SK-N-SH treated with all-trans-retinoic acid at 6 μM for 48 hours (cell line): ENCODE measurements at regions not wholly inside any gene's neighbourhood (a gene's known extent, or its start where the extent isn't known, plus 50 kb on each side); places are given as distances from the start of the nearest gene placed in this dataset.

ENCODE experiments used
- BACH2 ChIP-seq: fragments of 250-450 bp; sonication (Bioruptor Pico); IDR thresholded peaks from 2 replicates; pipeline ENCODE4 v1.9.0; 2021; ENCODE audit warnings: mild to moderate bottlenecking, borderline replicate concordance
- ESRRG ChIP-seq: fragments of 250-450 bp; sonication (Bioruptor Pico); IDR thresholded peaks from 2 replicates; pipeline ENCODE4 v1.6.1; 2021; ENCODE audit warnings: mild to moderate bottlenecking
- ISL1 ChIP-seq: fragments of 250-450 bp; sonication (Bioruptor Pico); IDR thresholded peaks from 2 replicates; pipeline ENCODE4 v2.1.2; 2022; ENCODE audit warnings: mild to moderate bottlenecking, moderate library complexity
- OSR1 ChIP-seq: fragments of 250-450 bp; sonication (Bioruptor Pico); IDR thresholded peaks from 2 replicates; pipeline ENCODE4 v1.8.0; 2022; ENCODE audit warnings: moderate library complexity, mild to moderate bottlenecking, inconsistent platforms
- ZNF8 ChIP-seq: fragments of 450-650 bp; formaldehyde crosslinking; IDR thresholded peaks from 2 replicates; pipeline ENCODE4 v1.5.0; 2020; ENCODE audit warnings: mild to moderate bottlenecking, moderate library complexity
- TF ChIP-seq, protein P1 (sequence below): fragments of 250-450 bp; sonication (Bioruptor Pico); IDR thresholded peaks from 2 replicates; pipeline ENCODE4 v1.5.1; 2020; ENCODE audit warnings: low read depth, mild to moderate bottlenecking, moderate library complexity
- TF ChIP-seq, protein P2 (sequence below): fragments of 250-450 bp; sonication (Bioruptor Pico); IDR thresholded peaks from 2 replicates; pipeline ENCODE4 v1.5.0; 2020; ENCODE audit warnings: mild to moderate bottlenecking, moderate library complexity
- TF ChIP-seq, protein P3 (sequence below): fragments of 250-450 bp; sonication (Bioruptor Pico); IDR thresholded peaks from 2 replicates; pipeline ENCODE4 v1.8.0; 2020; ENCODE audit warnings: mild to moderate bottlenecking, moderate library complexity, borderline replicate concordance

DNA sequence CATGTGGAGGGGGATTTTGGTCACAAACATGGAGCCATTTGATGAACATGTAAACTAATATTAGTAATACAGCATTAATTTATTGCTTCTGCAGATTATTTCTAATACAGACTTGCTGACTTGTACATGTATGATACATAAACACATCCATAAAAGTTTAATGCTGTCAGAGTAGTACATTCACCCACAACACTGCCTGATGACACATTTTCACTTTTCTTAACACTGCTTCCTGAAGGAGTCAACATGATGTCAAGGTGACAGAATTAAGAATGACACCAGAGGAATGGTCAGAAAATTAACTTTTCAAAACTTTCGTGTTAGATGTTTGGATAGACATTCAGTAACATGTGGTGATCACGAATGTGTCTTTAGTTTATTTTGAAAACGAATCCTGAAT is 199.4 kb downstream of the SATB1 start:
- TF ChIP-seq BACH2 (CRISPR knock-in tag), result no peak
- TF ChIP-seq, protein P1, sequence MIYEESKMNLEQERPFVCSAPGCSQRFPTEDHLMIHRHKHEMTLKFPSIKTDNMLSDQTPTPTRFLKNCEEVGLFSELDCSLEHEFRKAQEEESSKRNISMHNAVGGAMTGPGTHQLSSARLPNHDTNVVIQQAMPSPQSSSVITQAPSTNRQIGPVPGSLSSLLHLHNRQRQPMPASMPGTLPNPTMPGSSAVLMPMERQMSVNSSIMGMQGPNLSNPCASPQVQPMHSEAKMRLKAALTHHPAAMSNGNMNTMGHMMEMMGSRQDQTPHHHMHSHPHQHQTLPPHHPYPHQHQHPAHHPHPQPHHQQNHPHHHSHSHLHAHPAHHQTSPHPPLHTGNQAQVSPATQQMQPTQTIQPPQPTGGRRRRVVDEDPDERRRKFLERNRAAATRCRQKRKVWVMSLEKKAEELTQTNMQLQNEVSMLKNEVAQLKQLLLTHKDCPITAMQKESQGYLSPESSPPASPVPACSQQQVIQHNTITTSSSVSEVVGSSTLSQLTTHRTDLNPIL (CRISPR knock-in tag), result no peak
- no peak for TF ChIP-seq OSR1
- TF ChIP-seq, protein P2, sequence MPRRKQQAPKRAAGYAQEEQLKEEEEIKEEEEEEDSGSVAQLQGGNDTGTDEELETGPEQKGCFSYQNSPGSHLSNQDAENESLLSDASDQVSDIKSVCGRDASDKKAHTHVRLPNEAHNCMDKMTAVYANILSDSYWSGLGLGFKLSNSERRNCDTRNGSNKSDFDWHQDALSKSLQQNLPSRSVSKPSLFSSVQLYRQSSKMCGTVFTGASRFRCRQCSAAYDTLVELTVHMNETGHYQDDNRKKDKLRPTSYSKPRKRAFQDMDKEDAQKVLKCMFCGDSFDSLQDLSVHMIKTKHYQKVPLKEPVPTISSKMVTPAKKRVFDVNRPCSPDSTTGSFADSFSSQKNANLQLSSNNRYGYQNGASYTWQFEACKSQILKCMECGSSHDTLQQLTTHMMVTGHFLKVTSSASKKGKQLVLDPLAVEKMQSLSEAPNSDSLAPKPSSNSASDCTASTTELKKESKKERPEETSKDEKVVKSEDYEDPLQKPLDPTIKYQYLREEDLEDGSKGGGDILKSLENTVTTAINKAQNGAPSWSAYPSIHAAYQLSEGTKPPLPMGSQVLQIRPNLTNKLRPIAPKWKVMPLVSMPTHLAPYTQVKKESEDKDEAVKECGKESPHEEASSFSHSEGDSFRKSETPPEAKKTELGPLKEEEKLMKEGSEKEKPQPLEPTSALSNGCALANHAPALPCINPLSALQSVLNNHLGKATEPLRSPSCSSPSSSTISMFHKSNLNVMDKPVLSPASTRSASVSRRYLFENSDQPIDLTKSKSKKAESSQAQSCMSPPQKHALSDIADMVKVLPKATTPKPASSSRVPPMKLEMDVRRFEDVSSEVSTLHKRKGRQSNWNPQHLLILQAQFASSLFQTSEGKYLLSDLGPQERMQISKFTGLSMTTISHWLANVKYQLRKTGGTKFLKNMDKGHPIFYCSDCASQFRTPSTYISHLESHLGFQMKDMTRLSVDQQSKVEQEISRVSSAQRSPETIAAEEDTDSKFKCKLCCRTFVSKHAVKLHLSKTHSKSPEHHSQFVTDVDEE (CRISPR knock-in tag), result no peak
- TF ChIP-seq ISL1, result no peak
- TF ChIP-seq, protein P3, sequence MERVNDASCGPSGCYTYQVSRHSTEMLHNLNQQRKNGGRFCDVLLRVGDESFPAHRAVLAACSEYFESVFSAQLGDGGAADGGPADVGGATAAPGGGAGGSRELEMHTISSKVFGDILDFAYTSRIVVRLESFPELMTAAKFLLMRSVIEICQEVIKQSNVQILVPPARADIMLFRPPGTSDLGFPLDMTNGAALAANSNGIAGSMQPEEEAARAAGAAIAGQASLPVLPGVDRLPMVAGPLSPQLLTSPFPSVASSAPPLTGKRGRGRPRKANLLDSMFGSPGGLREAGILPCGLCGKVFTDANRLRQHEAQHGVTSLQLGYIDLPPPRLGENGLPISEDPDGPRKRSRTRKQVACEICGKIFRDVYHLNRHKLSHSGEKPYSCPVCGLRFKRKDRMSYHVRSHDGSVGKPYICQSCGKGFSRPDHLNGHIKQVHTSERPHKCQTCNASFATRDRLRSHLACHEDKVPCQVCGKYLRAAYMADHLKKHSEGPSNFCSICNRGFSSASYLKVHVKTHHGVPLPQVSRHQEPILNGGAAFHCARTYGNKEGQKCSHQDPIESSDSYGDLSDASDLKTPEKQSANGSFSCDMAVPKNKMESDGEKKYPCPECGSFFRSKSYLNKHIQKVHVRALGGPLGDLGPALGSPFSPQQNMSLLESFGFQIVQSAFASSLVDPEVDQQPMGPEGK (CRISPR knock-in tag), result no peak
- no peak for TF ChIP-seq ZNF8
- no peak for TF ChIP-seq ESRRG (CRISPR knock-in tag)
